ELF-1 (cell line): ENCODE measurements at regions not wholly inside any gene's neighbourhood (a gene's known extent, or its start where the extent isn't known, plus 50 kb on each side); places are given as distances from the start of the nearest gene placed in this dataset.
"Not testable (repeated sequence)": the region's sequence is repeated elsewhere in the genome, so short reads cannot be mapped to it uniquely, and the experiment has no call there.

Source experiments
- DNase-seq: peaks from one replicate; pipeline ENCODE4 v3.0.0-alpha.2; 2016; ENCODE audit warnings: low read depth, low spot score

DNA sequence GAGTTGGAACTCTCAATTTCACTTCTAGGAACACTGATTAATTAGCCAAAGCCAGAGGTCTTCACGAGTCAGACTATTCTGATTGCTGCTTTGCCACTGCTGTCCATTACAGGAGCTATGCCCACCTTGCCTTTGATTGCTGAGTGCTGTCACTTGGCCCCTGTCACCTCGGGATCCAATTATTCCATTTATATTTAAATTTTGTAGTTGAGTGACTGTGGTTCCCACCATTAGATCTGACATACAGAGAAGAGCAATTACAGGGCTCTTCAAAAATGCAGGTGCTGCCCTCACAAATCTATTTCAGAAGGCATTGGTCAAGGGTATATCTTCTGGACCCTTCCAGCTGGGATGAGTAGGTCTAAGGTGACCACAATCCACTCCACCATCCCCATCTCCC, 200.8 kb downstream of the GJA1 start:
- not testable (repeated sequence) for DNase-seq

DNA sequence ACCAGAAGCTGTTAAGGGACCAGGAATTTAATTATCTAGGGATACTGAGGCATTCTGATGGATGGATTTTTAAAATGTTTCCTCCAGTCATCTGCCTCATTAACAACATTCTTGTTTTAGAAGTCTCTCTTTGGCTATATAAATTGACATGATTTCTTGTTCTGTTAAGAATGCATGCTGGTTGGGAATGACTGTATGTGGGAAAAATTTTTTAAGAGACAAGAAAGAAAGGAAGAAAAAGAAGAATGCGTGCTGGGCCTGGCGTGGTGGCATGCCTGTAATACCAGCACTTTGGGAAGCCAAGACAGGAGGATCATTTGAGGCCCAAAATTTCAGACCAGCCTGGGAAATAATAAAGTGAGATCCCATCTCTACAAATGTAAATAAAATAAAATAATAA, 203.6 kb downstream of the GJA1 start:
- no peak for DNase-seq

DNA sequence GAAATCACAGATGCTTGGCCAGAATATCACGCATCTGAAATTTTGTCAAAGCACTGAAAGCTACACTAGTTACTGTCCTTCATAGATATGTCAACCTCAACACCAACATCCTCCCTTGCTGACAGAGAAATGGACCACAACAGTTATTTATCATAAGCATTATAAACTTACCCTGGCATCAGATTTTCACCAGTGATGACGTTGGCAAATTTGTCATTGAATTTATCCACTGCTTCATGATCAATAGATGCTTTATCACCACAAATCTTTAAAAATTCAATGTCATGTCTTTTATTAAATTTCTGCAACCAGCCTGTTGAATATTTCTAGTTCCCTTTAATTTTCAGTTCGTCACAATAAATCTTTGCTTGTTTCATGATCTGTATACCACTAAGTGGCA, 205.7 kb downstream of the GJA1 start:
- no peak for DNase-seq

DNA sequence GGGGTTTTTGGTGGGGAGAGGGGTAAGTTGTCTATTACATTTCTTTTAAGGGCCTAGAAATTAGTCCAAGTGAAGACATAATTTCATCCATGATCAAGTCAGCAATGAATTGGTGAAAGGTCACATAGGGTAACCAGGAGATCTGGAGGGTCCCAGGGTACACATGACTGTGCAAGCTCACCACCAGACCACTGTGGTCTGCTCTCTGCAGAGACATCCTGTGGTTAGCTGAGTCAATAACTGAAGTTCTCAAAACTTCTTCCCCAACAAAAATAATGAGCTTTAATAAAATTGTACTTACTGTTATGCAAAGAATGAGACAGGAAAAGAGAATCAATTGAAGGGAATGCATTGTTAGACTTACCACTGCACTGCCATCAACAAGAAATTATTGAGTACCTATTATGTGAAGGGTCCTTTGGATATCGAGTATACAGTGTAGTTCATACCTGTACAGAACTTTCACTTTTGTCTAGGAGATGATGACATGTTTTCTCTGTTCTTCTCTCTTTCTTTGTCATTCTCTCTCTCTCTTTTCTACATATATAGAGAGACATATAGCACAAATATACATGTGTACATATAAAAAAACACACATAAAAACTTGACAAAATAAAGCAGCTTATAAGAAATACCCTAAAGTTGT, 209.8 kb downstream of the GJA1 start:
- DNase-seq, result no peak

DNA sequence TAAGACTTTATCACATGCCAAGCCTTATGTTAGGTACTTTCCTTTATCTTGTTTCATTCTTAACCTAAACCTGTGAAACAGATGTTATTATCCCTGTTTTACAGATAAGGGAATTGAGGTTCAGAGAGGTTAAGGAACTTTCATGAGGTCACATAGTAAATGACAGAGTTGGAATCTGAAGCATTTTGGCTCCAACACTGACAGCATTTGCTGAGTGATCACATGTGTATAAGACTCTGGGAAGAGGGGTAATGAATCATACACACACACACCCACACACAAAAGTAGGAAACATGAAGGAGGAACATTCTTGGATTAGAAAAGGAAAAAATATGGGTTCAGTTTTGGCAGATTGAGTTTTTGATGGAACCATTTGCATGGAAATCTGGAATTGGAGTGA, 212.5 kb downstream of the GJA1 start:
- no peak for DNase-seq

DNA sequence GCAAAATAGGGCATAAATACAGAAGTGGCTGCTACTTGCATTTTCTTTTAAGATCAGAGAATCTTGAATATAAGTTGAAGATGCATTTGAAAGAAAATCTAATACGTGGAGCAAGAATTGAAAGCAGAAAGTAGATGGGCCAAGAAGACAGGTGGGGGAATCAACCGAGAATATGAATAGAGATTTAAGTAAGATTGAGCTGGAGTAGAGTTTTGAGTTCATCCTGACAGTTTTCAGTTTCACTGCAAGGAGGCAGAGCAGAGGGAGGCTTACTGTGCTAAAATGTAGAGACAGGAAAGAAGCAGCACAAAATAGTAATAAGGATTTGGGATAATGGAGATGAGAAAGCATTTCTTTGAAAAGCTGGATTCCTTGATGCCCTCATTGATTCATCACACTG, 214.5 kb downstream of the GJA1 start:
- DNase-seq, result no peak

DNA sequence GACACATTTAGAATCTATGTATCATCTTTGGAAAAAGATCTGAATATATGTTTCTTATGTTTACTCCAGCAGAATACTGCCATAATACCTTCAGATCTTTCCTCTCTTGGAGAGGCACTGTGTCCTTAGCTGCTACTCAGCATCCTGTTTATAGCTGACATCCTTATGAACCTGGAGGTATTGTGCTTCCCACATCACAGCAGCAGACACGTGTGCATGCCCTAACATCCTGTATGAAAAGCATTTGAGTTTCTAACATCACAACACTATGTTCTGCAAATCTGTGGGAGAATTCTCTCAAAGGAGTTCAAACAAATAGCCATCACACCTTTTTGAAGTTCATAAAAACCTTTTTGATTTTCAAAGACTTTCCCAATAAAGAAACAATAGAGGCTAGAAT, 216.0 kb downstream of the GJA1 start:
- DNase-seq, result no peak

DNA sequence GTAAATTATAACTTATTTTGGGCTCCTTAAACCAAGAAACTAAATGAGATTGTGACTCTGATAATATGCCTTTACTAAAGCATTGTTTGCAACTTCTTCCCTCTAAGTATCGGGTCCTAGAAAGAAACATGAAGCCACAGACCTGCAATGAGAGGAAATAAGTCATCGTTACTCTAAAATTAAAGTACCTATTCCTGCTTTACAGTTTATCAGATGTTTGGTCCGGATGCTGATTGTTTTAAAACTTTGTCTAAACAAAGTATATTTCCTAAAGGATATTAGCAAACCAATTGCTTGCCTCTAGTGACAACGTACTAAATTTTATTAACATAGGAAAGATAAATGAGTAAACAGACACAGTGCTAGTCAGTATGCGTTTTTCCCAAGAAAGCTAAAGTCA, 216.8 kb downstream of the GJA1 start:
- DNase-seq, result no peak

DNA sequence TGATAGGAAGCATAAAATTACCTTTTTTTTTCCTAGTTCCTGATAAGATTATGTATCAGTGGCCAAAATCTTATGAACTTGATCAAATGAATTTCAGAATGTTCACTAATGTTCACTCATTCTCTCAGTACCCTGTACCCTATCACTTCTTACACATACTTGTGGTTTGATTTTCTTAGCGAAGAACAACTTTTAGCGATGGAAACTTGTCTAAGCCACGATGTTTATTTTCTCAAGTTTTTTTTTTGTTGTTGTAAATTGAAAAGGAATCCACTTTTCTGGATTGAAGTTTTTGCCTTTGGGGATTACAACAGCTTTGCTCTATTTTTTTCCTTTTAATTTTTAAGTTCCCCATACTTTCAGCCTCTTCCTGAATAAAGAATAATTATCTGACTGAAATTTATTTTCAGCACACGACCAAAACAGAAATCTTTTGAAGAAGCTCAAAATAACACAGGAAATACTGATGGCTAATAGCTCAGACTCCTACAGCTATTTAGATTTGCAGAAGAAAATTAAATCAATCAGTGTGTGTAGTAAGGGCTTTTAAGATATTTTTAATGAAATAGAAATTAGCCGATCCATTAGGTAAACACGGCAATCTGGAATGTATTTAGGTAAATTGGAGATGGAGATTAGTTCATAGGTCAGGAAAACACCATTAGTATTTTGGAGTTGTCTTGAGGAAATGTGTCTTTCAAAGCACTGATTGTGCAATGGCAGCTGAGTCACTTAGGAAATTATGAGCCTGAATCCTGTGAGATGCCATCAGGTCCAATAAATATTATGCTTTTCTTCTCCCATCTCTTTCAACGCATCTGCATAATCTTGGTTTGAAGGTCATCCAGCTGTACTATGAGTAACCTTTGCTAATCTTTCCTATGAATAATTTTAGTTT, 217.5 kb downstream of the GJA1 start:
- DNase-seq, result no peak

DNA sequence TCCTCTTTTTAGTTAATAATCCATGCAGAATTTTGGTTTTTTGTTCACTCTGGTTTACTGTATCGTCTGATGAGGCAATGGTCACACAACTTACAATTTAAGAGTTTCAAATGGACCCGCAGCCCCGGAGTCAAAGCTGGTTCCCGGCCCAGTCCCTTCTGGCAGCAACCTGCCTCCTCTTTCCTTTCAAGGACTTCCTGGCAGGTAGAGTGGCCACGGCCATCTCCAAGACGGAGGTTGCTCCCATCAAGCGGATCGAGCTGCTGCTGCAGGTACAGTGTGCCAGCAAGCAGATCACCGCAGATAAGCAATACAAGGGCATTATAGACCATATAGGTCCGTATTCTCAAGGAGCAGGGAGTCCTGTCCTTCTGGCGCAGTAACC, 218.2 kb downstream of the GJA1 start:
- DNase-seq, result no peak

DNA sequence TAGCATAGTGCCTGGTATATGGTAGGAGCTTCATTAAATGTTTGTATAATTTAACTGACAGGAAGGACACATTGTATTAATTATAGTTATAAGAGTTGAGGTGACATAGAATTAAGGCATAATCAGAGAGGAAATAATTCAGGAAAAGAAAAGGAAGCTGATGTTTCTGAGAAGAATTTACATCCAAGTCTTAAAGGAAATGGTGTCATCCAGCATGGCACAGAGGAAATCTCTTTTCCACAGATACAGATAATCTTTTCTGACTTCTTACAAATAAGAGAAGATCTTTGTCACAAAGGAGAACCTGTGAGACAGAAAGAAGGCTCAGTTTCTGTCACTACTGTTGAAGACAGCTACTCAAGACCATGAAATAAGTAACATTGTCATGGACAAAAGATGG, 222.5 kb downstream of the GJA1 start:
- no peak for DNase-seq

DNA sequence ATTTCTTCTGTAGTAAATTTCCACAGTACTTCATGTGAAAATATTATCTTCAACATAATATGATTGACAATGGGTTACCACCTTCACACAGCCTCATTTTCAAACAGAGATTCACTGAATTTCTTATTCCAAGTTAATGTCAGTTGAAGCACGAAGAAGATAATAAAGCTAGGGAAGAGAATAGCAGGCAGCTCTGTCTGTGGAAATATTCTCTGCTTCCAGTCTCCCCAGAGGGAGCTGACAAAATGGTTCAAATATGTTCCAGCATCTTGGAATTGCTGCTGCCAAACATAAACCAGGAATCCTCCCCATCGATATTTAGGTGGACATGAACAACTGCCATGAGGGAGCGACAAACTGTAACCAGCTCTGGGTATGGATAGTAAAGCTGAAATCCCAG, 224.8 kb downstream of the GJA1 start:
- DNase-seq, result no peak

DNA sequence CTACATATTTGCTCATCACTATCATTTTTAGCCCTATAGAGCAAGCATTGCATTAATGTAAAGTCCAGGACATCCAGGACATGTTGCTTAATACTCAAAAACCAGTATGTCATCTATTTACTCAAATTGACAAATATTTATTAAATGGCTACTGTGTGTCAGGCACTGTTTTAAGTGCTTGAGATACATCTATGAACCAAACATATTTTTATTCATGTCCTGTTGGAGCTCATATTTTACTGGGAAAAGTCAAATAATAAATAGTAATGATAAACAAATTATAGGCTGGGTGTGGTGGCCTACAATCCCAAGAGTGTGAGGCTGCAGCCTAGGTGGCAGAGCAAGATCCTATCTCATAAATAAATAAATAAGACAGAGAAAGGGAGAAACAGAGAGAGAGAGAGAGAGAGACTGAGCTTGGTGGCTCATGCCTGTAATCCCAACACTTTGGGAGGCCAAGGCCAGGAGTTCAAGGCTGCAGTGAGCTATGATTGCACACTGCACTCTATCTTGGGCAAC, 227.9 kb downstream of the GJA1 start:
- no peak for DNase-seq

DNA sequence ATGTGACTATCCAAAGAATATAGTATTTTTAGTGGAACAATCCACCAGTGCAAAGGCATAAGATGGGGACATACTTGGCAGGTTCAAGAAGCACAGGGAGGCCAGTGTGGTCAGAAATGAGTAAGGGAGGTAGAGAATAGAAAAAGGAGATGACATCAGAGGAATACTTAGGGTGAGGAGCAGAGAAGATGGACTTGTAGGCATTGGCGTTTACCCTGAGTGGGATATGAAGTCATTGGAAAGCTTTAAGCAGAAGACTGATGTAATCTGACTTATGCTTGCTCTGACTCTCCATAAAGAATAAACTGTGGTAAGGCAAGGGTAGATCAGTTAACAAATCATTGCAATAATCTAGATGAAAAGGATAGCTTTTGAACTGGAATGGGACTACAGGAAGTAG, 228.7 kb downstream of the GJA1 start:
- no peak for DNase-seq

DNA sequence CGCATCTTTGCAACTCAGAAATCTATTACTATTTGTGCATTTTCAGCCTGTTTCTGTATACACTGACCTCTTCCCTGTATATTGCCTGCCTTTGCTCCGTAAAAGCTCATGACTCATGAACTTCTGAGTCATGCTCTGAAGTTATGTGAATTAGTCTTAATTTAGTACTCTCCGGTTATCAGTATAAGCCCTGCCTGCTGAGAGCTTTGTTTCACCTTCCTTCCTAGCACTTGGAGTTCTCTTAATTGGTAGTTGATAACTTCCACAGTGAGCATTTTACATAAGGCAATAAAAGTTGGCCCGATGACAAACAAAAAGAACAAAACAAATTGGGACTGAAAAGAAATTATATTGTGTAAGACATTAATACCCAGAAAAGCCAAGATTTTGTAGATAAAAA, 231.4 kb downstream of the GJA1 start:
- DNase-seq, result no peak

DNA sequence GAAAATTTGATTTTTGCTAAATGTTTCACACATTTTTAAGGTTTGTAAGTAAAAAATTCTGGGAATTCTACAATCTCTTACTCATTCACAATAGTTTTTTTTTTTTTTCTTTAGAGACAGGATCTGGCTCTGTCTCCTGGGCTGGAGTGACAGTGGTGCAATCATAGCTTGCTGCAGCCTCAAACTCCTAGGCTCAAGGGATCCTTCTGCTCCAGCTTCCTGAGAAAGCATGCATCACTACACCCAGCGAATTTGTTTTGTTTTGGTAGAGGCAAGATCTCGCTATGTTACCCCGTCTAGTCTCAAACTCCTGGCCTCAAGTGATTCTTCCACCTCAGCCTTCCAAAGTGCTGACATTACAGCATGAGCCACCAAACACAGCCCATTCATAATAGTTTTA, 232.8 kb downstream of the GJA1 start:
- no peak for DNase-seq

DNA sequence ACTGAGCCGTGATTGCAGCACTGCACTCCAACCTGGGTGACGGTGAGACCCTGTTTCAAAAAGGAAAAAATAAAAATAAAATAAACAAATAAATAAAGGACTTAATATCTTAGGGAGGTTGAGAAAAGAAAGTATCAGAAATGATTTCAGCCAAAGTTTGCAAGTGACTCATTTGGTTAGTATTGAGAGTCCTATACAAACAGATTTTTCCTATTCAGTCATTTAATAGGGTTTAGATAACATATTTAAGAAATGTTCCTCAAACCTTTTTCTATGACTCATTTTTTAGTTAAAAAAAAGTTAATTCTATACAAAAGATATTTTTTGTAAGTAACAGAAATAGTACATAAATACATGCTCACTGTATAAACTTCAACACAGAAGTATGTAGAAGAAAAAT, 235.1 kb downstream of the GJA1 start:
- no peak for DNase-seq

DNA sequence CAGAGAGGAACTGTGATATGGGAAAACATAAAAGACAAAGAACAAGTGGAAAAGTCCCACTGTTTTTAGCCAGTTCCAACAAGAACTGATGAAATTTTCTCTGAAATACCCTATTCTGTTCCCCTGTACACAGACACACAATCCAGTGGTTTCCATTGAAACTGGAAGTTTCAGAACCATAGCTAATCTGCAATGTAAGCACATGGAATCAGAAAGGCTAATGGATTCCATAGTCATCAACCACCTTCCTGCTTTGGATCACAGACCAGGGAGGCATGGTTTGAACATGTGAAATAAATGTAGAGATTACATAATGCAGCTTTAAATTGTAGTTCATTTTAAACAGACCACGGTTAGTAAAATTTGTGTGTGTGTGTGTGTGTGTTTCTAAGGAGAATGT, 242.1 kb downstream of the GJA1 start:
- no peak for DNase-seq

DNA sequence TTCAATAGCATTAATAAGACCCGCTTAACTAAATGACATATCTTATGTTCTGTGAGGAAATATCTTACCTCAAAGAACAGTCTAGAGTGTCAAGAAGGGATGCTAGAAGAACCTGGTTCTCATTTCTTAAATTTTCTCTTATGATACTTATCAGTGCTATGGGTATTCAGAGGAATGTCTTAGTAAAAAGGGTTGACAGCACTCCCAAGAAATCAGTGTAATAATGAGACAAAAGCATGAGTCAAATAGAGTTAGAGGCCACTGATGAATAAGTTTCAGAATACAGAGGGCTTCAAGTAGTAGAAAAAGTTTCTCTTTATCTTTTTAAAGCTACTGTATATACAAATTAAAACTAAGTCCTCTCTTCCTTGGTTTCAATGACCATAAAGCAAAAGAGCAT, 242.8 kb downstream of the GJA1 start:
- DNase-seq, result no peak

DNA sequence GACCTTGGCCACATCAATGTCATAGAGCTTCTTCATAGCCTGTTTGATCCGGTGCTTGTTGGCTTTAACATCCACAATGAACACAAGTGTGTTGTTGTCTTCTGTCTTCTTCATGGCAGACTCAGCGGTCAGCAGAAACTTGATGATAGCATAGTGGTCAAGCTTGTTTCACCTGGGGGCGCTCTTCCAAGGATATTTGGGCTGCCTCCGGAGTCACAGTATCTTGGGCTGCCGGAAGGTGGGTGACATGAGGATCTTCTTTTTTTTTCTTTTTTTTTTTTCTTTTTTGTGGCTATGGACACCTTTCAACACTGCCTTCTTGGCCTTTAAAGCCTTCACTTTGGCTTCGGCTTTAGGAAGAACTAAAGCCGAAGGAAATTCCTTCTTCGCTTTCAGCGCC, 244.6 kb downstream of the GJA1 start:
- peak; percentile 14 for DNase-seq

DNA sequence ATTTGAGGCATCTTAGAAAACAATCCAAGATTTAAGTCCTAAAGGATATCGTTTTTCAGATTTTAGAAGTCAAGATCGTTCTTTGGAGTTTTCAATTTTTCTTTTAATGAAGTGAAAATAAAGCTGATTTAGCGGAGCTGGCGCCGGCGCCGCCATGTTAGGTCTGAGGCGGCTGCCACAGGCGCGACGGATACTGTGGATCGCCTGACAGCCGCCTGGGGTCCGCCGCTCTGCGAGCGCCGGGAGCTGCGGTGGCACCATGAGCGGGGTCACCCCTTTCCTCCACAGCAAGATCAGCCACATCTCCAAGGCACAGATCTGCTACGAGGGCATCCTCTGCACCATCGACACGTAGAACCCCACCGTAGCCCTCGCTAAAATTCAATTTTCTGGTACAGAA, 247.2 kb downstream of the GJA1 start:
- DNase-seq, result no peak

DNA sequence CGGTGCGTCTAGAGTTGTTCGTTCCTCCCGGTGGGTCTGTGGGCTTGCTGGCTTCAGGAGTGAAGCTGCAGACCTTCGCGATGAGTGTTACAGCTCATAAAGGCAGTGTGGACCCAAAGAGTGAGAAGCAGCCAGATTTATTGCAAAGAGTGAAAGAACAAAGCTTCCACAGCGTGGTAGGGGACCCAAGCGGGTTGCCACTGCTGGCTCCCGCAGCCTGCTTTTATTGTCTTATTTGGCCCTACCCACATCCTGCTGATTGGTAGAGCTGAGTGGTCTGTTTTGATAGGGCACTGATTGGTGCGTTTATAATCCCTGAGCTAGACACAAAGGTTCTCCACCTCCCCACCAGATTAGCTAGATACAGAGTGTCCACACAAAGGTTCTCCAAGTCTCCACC, 250.4 kb downstream of the GJA1 start:
- DNase-seq, result not testable (repeated sequence)

DNA sequence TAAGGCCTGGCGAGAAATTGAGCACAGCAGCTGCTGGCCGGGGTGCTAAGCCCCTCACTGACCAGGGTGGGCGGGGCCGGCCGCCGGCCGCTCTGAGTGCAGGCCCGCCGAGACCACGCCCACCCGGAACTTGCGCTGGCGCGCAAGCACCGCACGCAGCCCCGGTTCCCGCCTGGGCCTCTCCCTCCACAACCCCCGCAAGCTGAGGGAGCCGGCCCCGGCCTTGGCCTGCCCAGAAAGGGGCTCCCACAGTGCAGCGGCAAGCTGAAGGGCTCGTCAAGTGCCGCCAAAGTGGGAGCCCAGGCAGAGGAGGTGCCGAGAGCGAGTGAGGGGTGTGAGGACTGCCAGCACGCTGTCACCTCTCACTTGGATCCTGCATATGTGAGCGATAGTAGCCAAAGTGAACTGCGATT, 251.2 kb downstream of the GJA1 start:
- peak; percentile 87 for DNase-seq
